Endothelial cell of umbilical vein (primary cell): ENCODE measurements at regions not wholly inside any gene's neighbourhood (a gene's known extent, or its start where the extent isn't known, plus 50 kb on each side); places are given as distances from the start of the nearest gene placed in this dataset.

ENCODE experiments used
- BruUV-seq: library from RNA; stranded (reverse); fragments of 400-500 nt; replicated peaks from 2 replicates; lab custom pipeline; 2021; lab: Mats Ljungman, UMichigan
- CTCF ChIA-PET: fragments of 300-600, 350-600 bp; sonication (Branson Sonifier 250); formaldehyde crosslinking; loops from one replicate; lab custom pipeline; 2021; ENCODE audit warnings: antibody characterized with exemption, inconsistent platforms; lab: Charles Lee
- POLR2A ChIA-PET: fragments of 300-600, 350-600 bp; sonication (Branson Sonifier 250); formaldehyde crosslinking; loops from one replicate; lab custom pipeline; 2021; ENCODE audit warnings: antibody characterized with exemption, inconsistent platforms; lab: Charles Lee
- DNase-seq: peaks from one replicate; pipeline ENCODE4 v3.0.0-alpha.2; 2011; ENCODE audit warnings: low read depth, low spot score
- FAIRE-seq: peaks from 2 replicates; lab custom pipeline; 2011; peaks lifted over from hg19 to GRCh38; lab: Jason Lieb, UNC
- H2AFZ ChIP-seq: 2 replicates; pipeline ENCODE4 v1.6.0; 2012; ENCODE audit warnings: low read depth, low read length, control low read depth, inconsistent platforms
- H3K27ac ChIP-seq: 2 replicates; pipeline ENCODE4 v1.5.1; 2011; ENCODE audit warnings: low read depth, mild to moderate bottlenecking, control low read depth, low read length, moderate library complexity; ENCODE audit not compliant: insufficient read depth
- H3K27me3 ChIP-seq, 2 experiments: 2 replicates each; pipeline versions ENCODE4 v1.6.0 to v1.6.1; 2011; ENCODE audit warnings: low read length in 2 of 2, mixed read lengths in 1 of 2; ENCODE audit not compliant: control insufficient read depth in 2 of 2, insufficient read depth in 2 of 2
- H3K36me3 ChIP-seq, 2 experiments: 2 replicates in 1 of 2; 3 replicates in 1 of 2; pipeline ENCODE4 v1.5.1; 2011; ENCODE audit warnings: low read length in 2 of 2, mild to moderate bottlenecking in 1 of 2, moderate library complexity in 1 of 2; ENCODE audit not compliant: control insufficient read depth in 2 of 2, insufficient read depth in 2 of 2; ENCODE audit errors: extremely low read depth in 1 of 2
- H3K4me1 ChIP-seq: 3 replicates; pipeline ENCODE4 v1.5.1; 2011; ENCODE audit warnings: mild to moderate bottlenecking, low read length; ENCODE audit not compliant: control insufficient read depth, insufficient read depth; ENCODE audit errors: extremely low read depth
- H3K4me2 ChIP-seq: 2 replicates; pipeline ENCODE4 v1.6.1; 2011; ENCODE audit warnings: low read length, control low read depth, mixed read lengths; ENCODE audit not compliant: insufficient read depth
- H3K4me3 ChIP-seq, 3 experiments: fragments of 200-600 bp in 1 of 3; sonication (generic), shearing (Covaris generic) in 1 of 3; replicated peaks in 1 of 3; 2 replicates each; pipeline ENCODE4 v1.5.1; 2011 to 2016; ENCODE audit warnings: control low read depth in 3 of 3, low read length in 3 of 3, mild to moderate bottlenecking in 2 of 3, inconsistent platforms in 1 of 3, low read depth in 1 of 3, moderate library complexity in 1 of 3; ENCODE audit not compliant: insufficient read depth in 1 of 3
- H3K79me2 ChIP-seq: 2 replicates; pipeline ENCODE4 v1.6.0; 2012; ENCODE audit warnings: low read length, inconsistent platforms; ENCODE audit not compliant: control insufficient read depth, insufficient read depth
- H3K9ac ChIP-seq: replicated peaks from 2 replicates; pipeline ENCODE3; 2011; ENCODE audit warnings: low read length, control low read depth; ENCODE audit not compliant: insufficient read depth; ENCODE audit errors: extremely low read depth
- H3K9me1 ChIP-seq: replicated peaks from 3 replicates; pipeline ENCODE4 v1.6.0; 2011; ENCODE audit warnings: mild to moderate bottlenecking, low read length; ENCODE audit not compliant: control insufficient read depth, insufficient read depth; ENCODE audit errors: extremely low read depth
- H3K9me3 ChIP-seq: replicated peaks from 2 replicates; pipeline ENCODE4 v1.5.1; 2012; ENCODE audit warnings: low read length, inconsistent platforms; ENCODE audit not compliant: control insufficient read depth, insufficient read depth
- H4K20me1 ChIP-seq: replicated peaks from 2 replicates; pipeline ENCODE3; 2011; ENCODE audit warnings: mild to moderate bottlenecking, low read length; ENCODE audit not compliant: control insufficient read depth, insufficient read depth; ENCODE audit errors: extremely low read depth
- CTCF ChIP-seq, 2 donors: IDR thresholded peaks; 1 replicate in 1 of 2; 2 replicates in 1 of 2; pipeline ENCODE4 v1.5.1; 2011; ENCODE audit warnings: low read length in 2 of 2, mild to moderate bottlenecking in 2 of 2, moderate library complexity in 2 of 2, control low read depth in 1 of 2, inconsistent platforms in 1 of 2, low read depth in 1 of 2; ENCODE audit not compliant: insufficient read depth in 1 of 2; ENCODE audit errors: extremely low read depth in 1 of 2
- EZH2 ChIP-seq: IDR thresholded peaks from 2 replicates; pipeline ENCODE4 v1.6.1; 2012; ENCODE audit warnings: borderline replicate concordance, low read depth, mild to moderate bottlenecking, moderate library complexity, low read length, inconsistent platforms; ENCODE audit not compliant: severe bottlenecking
- FOS ChIP-seq: IDR thresholded peaks from 2 replicates; pipeline ENCODE4 v1.6.1; 2011; ENCODE audit warnings: mild to moderate bottlenecking, low read length, moderate library complexity, borderline replicate concordance; ENCODE audit not compliant: insufficient read depth
- GATA2 ChIP-seq: IDR thresholded peaks from 2 replicates; pipeline ENCODE4 v1.7.0; 2011; ENCODE audit warnings: low read depth, mild to moderate bottlenecking, moderate library complexity, mixed read lengths, low read length; ENCODE audit not compliant: insufficient read length, insufficient read depth
- JUN ChIP-seq: IDR thresholded peaks from 2 replicates; pipeline ENCODE4 v1.6.1; 2011; ENCODE audit warnings: borderline replicate concordance, low read depth; ENCODE audit not compliant: insufficient read length, insufficient read depth
- POLR2A ChIP-seq: IDR thresholded peaks from 2 replicates; pipeline ENCODE4 v1.6.1; 2012; ENCODE audit warnings: low read depth, mild to moderate bottlenecking, control low read depth, low read length
- POLR2AphosphoS5 ChIP-seq: IDR thresholded peaks from 2 replicates; pipeline ENCODE4 v1.6.1; 2012; ENCODE audit warnings: low read depth, mild to moderate bottlenecking, control low read depth, low read length, moderate library complexity; ENCODE audit not compliant: insufficient read depth
- dilution Hi-C: fragments of 300-500 bp; cut with MboI; formaldehyde crosslinking; loops from one replicate; pipeline ENCODE4 v1.15.0; 2019; ENCODE audit warnings: low sequenced_read_pairs; ENCODE audit not compliant: extremely low pct_ligation_motif_present
- intact Hi-C: fragments of 100-400 bp; cut with micrococcal nuclease; formaldehyde crosslinking; loops from one replicate; pipeline ENCODE4 v1.10.0; 2022
- TF ChIP-seq, protein P1 (sequence below): IDR thresholded peaks from 2 replicates; pipeline ENCODE4 v1.6.1; 2011; ENCODE audit not compliant: insufficient read depth, insufficient read length

DNA sequence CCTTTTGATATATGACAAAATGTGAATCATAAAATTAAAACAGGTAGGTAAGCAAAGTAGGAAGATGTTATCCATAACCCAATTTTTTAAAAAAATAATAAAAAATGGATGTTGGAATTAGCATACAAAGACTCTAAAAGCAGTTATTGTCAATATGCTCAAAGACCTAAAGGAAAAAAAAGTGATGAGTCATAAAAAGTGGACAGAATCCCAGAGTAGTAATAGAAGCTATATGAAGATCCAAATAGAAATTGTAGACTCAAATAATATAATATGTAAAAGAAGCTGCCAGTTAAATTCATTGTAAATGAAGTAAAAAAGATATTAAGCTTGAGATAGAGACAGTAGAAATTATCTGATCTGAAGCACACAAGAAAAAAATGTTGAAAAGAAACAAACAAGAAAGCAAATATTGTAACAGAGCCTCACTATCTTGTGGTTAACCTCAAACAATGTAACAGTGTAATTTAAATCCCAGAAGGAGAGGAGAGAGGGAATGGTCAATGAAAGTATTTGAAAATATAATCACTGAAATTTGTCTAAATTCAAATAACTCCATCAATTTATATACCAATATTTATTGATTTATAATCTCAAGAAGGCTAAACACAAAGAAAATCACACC lies 773.4 kb upstream of the RAG2 start:
- intact Hi-C loops (no loop called here), dilution Hi-C loops (no loop called here)
- no TSS peak for BruUV-seq
- ChIA-PET POLR2A (no interaction called here), CTCF (no interaction called here)
- H3K4me2 ChIP-seq, result no peak overlapping the region
- H3K4me1 ChIP-seq, result no peaks in the 10 kb centered on the region
- no peaks in the 10 kb centered on the region for H3K9me1 ChIP-seq
- H3K9me3 ChIP-seq, result no peaks in the 10 kb centered on the region
- H3K27me3 ChIP-seq, result no peaks in the 10 kb centered on the region
- no peak overlapping the region for H3K4me3 ChIP-seq
- FAIRE-seq (no peak), DNase-seq (no peak)
- TF ChIP-seq POLR2AphosphoS5 (no peak), POLR2A (no peak), JUN (no peak), FOS (no peak), CTCF (IDR thresholded peaks at IDR 0.05; ENCODE audit: extremely low read depth in 1 of 2, insufficient read depth in 1 of 2, low read depth in 1 of 2, low read length in 2 of 2) (no peak), GATA2 (no peak), EZH2 (no peak)
- TF ChIP-seq, protein P1, sequence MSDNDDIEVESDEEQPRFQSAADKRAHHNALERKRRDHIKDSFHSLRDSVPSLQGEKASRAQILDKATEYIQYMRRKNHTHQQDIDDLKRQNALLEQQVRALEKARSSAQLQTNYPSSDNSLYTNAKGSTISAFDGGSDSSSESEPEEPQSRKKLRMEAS, result no peak
- no peak overlapping the region for H3K9ac ChIP-seq
- H3K36me3 ChIP-seq, result no peaks in the 10 kb centered on the region
- H3K27ac ChIP-seq, result no peak overlapping the region
- no peaks in the 10 kb centered on the region for H3K79me2 ChIP-seq
- no peak overlapping the region for H2AFZ ChIP-seq
- H4K20me1 ChIP-seq, result no peaks in the 10 kb centered on the region
